SK-N-SH treated with all-trans-retinoic acid at 6 μM for 48 hours (cell line): ENCODE measurements at regions not wholly inside any gene's neighbourhood (a gene's known extent, or its start where the extent isn't known, plus 50 kb on each side); places are given as distances from the start of the nearest gene placed in this dataset.

Experiments
- ATAC-seq: fragments of 200-7000 bp; cut with Tn5 transposase; 3 replicates; pipeline ENCODE4 v1.9.1; 2020; ENCODE audit warnings: mild to moderate bottlenecking, moderate library complexity
- ARNTL ChIP-seq: fragments of 450-650 bp; formaldehyde crosslinking; IDR thresholded peaks from 2 replicates; pipeline ENCODE4 v1.5.0; 2020; ENCODE audit warnings: low read depth, mild to moderate bottlenecking, moderate library complexity, borderline replicate concordance
- BACH2 ChIP-seq: fragments of 250-450 bp; sonication (Bioruptor Pico); IDR thresholded peaks from 2 replicates; pipeline ENCODE4 v1.9.0; 2021; ENCODE audit warnings: mild to moderate bottlenecking, borderline replicate concordance
- ESRRG ChIP-seq: fragments of 250-450 bp; sonication (Bioruptor Pico); IDR thresholded peaks from 2 replicates; pipeline ENCODE4 v1.6.1; 2021; ENCODE audit warnings: mild to moderate bottlenecking
- GLIS3 ChIP-seq: fragments of 250-450 bp; sonication (Bioruptor Pico); IDR thresholded peaks from 2 replicates; pipeline ENCODE4 v1.5.0; 2020; ENCODE audit warnings: mild to moderate bottlenecking, moderate library complexity
- ISL1 ChIP-seq: fragments of 250-450 bp; sonication (Bioruptor Pico); IDR thresholded peaks from 2 replicates; pipeline ENCODE4 v2.1.2; 2022; ENCODE audit warnings: mild to moderate bottlenecking, moderate library complexity
- OSR1 ChIP-seq: fragments of 250-450 bp; sonication (Bioruptor Pico); IDR thresholded peaks from 2 replicates; pipeline ENCODE4 v1.8.0; 2022; ENCODE audit warnings: moderate library complexity, mild to moderate bottlenecking, inconsistent platforms
- PPARA ChIP-seq: fragments of 250-450 bp; sonication (Bioruptor Pico); IDR thresholded peaks from 2 replicates; pipeline ENCODE4 v1.5.0; 2020; ENCODE audit warnings: mild to moderate bottlenecking, borderline replicate concordance
- RARB ChIP-seq: fragments of 250-450 bp; sonication (Bioruptor Pico); IDR thresholded peaks from 2 replicates; pipeline ENCODE4 v1.8.0; 2021; ENCODE audit warnings: mild to moderate bottlenecking, moderate library complexity
- SNAI2 ChIP-seq: fragments of 250-450 bp; sonication (Bioruptor Pico); IDR thresholded peaks from 2 replicates; pipeline ENCODE4 v1.5.0; 2020; ENCODE audit warnings: mild to moderate bottlenecking, moderate library complexity
- TCF4 ChIP-seq: fragments of 250-450 bp; sonication (Bioruptor Pico); IDR thresholded peaks from 2 replicates; pipeline ENCODE4 v1.8.0; 2021; ENCODE audit warnings: mild to moderate bottlenecking, moderate library complexity, borderline replicate concordance
- ZC3H10 ChIP-seq: fragments of 250-450 bp; sonication (Bioruptor Pico); IDR thresholded peaks from 2 replicates; pipeline ENCODE4 v1.5.1; 2021; ENCODE audit warnings: mild to moderate bottlenecking, moderate library complexity
- ZFP3 ChIP-seq: fragments of 250-450 bp; sonication (Bioruptor Pico); IDR thresholded peaks from 2 replicates; pipeline ENCODE4 v1.5.0; 2020; ENCODE audit warnings: mild to moderate bottlenecking, moderate library complexity
- ZFP30 ChIP-seq: fragments of 450-650 bp; formaldehyde crosslinking; IDR thresholded peaks from 2 replicates; pipeline ENCODE4 v1.5.0; 2022; ENCODE audit warnings: mild to moderate bottlenecking, moderate library complexity
- ZNF70 ChIP-seq: fragments of 450-650 bp; formaldehyde crosslinking; IDR thresholded peaks from 2 replicates; pipeline ENCODE4 v1.5.0; 2020; ENCODE audit warnings: mild to moderate bottlenecking, moderate library complexity
- ZNF8 ChIP-seq: fragments of 450-650 bp; formaldehyde crosslinking; IDR thresholded peaks from 2 replicates; pipeline ENCODE4 v1.5.0; 2020; ENCODE audit warnings: mild to moderate bottlenecking, moderate library complexity
- TF ChIP-seq, protein P1 (sequence below): fragments of 250-450 bp; sonication (Bioruptor Pico); IDR thresholded peaks from 2 replicates; pipeline ENCODE4 v1.5.1; 2021; ENCODE audit warnings: mild to moderate bottlenecking, moderate library complexity
- TF ChIP-seq, protein P2 (sequence below): fragments of 250-450 bp; sonication (Bioruptor Pico); IDR thresholded peaks from 2 replicates; pipeline ENCODE4 v1.5.1; 2020; ENCODE audit warnings: low read depth, mild to moderate bottlenecking, moderate library complexity
- TF ChIP-seq, protein P3 (sequence below): fragments of 250-450 bp; sonication (Bioruptor Pico); IDR thresholded peaks from 2 replicates; pipeline ENCODE4 v1.8.0; 2020; ENCODE audit warnings: mild to moderate bottlenecking, moderate library complexity, borderline replicate concordance
- TF ChIP-seq, protein P4 (sequence below): fragments of 250-450 bp; sonication (Bioruptor Pico); IDR thresholded peaks from 2 replicates; pipeline ENCODE4 v1.8.0; 2021; ENCODE audit warnings: low read depth, mild to moderate bottlenecking, moderate library complexity, borderline replicate concordance

DNA sequence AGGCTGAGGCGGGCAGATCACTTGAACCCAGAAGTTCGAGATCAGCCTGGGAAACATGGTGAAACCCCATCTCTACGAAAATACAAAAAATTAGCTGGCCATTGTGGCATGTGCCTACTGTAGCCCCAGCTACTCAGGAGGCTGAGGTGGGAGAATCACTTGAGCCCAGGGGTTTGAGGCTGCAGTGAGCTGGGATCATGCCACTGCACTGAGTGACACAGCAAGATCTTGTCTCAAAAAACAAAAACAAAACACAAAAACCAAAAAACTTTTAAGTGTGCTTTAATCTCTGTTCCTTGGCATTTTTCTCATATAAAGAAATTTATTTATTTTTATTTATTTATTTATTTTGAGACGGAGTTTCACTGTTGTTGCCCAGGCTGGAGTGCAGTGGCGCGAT lies 208.2 kb downstream of the URB2 start:
- no peak for ATAC-seq
- no peak for TF ChIP-seq OSR1 (CRISPR knock-in tag)
- TF ChIP-seq, protein P1, sequence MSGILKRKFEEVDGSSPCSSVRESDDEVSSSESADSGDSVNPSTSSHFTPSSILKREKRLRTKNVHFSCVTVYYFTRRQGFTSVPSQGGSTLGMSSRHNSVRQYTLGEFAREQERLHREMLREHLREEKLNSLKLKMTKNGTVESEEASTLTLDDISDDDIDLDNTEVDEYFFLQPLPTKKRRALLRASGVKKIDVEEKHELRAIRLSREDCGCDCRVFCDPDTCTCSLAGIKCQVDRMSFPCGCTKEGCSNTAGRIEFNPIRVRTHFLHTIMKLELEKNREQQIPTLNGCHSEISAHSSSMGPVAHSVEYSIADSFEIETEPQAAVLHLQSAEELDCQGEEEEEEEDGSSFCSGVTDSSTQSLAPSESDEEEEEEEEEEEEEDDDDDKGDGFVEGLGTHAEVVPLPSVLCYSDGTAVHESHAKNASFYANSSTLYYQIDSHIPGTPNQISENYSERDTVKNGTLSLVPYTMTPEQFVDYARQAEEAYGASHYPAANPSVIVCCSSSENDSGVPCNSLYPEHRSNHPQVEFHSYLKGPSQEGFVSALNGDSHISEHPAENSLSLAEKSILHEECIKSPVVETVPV (CRISPR knock-in tag): no peak
- TF ChIP-seq, protein P2, sequence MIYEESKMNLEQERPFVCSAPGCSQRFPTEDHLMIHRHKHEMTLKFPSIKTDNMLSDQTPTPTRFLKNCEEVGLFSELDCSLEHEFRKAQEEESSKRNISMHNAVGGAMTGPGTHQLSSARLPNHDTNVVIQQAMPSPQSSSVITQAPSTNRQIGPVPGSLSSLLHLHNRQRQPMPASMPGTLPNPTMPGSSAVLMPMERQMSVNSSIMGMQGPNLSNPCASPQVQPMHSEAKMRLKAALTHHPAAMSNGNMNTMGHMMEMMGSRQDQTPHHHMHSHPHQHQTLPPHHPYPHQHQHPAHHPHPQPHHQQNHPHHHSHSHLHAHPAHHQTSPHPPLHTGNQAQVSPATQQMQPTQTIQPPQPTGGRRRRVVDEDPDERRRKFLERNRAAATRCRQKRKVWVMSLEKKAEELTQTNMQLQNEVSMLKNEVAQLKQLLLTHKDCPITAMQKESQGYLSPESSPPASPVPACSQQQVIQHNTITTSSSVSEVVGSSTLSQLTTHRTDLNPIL: no peak
- no peak for TF ChIP-seq PPARA (CRISPR knock-in tag)
- TF ChIP-seq BACH2 (CRISPR knock-in tag): no peak
- TF ChIP-seq ZFP3 (CRISPR knock-in tag): no peak
- TF ChIP-seq RARB: no peak
- no peak for TF ChIP-seq ESRRG (CRISPR knock-in tag)
- TF ChIP-seq ZC3H10 (CRISPR knock-in tag): no peak
- no peak for TF ChIP-seq ZNF8 (CRISPR knock-in tag)
- TF ChIP-seq, protein P3, sequence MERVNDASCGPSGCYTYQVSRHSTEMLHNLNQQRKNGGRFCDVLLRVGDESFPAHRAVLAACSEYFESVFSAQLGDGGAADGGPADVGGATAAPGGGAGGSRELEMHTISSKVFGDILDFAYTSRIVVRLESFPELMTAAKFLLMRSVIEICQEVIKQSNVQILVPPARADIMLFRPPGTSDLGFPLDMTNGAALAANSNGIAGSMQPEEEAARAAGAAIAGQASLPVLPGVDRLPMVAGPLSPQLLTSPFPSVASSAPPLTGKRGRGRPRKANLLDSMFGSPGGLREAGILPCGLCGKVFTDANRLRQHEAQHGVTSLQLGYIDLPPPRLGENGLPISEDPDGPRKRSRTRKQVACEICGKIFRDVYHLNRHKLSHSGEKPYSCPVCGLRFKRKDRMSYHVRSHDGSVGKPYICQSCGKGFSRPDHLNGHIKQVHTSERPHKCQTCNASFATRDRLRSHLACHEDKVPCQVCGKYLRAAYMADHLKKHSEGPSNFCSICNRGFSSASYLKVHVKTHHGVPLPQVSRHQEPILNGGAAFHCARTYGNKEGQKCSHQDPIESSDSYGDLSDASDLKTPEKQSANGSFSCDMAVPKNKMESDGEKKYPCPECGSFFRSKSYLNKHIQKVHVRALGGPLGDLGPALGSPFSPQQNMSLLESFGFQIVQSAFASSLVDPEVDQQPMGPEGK (CRISPR knock-in tag): no peak
- TF ChIP-seq TCF4: no peak
- no peak for TF ChIP-seq ISL1 (CRISPR knock-in tag)
- TF ChIP-seq ARNTL: no peak

DNA sequence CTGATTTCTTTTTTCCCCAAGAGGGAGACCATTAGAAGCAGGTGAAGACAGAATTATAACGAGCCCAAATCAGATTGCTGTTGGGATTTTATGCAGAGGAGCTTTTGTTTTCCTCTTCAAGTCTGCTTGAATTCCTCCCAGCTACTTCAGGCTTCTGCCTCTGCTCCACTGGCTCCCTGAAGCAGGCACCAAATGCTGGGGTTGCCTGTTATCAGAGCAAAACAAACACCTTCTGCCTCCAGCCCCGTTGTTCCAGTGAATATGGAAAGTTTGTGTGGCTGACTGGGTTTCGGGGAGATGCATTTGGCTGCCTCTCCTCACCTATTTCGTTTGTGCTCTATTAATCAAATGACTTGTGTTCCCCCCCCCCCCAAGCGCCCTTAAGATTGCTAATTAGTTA lies 209.2 kb downstream of the URB2 start:
- ATAC-seq: no peak

DNA sequence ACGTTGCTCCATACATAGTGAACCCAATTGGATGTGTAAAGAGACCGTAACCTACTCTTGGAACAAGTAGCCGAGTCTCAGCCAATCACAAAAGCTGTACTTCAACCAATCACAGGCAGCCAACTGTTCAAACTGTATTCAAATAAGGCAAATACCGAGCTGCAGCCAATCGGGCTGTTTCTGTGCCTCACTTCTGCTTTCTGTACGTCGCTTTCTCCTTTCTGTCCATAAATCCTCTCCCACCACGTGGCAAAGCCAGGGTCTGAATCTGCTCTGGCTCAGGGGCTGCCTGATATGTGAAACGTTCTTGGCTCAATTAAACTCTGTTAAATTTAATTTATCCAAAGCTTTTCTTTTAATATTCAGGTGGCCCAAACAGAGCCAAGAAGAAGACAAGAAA lies 210.3 kb downstream of the URB2 start:
- no peak for ATAC-seq
- no peak for TF ChIP-seq SNAI2
- no peak for TF ChIP-seq TCF4
- TF ChIP-seq, protein P4, sequence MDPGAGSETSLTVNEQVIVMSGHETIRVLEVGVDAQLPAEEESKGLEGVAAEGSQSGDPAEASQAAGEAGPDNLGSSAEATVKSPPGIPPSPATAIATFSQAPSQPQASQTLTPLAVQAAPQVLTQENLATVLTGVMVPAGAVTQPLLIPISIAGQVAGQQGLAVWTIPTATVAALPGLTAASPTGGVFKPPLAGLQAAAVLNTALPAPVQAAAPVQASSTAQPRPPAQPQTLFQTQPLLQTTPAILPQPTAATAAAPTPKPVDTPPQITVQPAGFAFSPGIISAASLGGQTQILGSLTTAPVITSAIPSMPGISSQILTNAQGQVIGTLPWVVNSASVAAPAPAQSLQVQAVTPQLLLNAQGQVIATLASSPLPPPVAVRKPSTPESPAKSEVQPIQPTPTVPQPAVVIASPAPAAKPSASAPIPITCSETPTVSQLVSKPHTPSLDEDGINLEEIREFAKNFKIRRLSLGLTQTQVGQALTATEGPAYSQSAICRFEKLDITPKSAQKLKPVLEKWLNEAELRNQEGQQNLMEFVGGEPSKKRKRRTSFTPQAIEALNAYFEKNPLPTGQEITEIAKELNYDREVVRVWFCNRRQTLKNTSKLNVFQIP (CRISPR knock-in tag): no peak
- TF ChIP-seq, protein P1 (CRISPR knock-in tag): no peak
- no peak for TF ChIP-seq ZNF70 (CRISPR knock-in tag)
- no peak for TF ChIP-seq OSR1 (CRISPR knock-in tag)
- TF ChIP-seq RARB: no peak

More for the DNA sequence above, 209.2 kb downstream of the URB2 start:
- TF ChIP-seq ZC3H10 (CRISPR knock-in tag) (no peak), TCF4 (no peak), ZNF70 (CRISPR knock-in tag) (no peak), GLIS3 (CRISPR knock-in tag) (no peak), ISL1 (CRISPR knock-in tag) (no peak), ZFP30 (no peak), ARNTL (no peak), SNAI2 (no peak), ZFP3 (CRISPR knock-in tag) (no peak)
- TF ChIP-seq, protein P1 (CRISPR knock-in tag): no peak
- TF ChIP-seq, protein P3 (CRISPR knock-in tag): no peak
